ENCODE measurements at regions not wholly inside any gene's neighbourhood (a gene's known extent, or its start where the extent isn't known, plus 50 kb on each side); places are given as distances from the start of the nearest gene placed in this dataset.
"Not testable (repeated sequence)": the region's sequence is repeated elsewhere in the genome, so short reads cannot be mapped to it uniquely, and the experiment has no call there.

DNA sequence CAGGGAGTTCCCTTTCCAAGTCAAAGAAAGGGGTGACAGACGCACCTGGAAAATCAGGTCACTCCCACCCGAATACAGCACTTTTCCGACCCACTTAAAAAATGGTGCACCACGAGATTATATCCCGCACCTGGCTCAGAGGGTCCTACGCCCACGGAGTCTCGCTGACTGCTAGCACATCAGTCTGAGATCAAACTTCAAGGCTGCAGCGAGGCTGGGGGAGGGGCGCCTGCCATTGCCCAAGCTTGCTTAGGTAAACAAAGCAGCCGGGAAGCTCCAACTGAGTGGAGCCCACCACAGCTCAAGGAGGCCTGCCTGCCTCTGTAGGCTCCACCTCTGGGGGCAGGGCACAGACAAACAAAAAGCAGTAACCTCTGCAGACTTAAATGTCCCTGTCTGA is 277.8 kb upstream of the ARHGAP42 start:
- in situ Hi-C loops (cut with HindIII; ENCODE audit: low pct_unique_long_range_greater_than_20kb, low sequenced_read_pairs); DNase-seq (ENCODE audit: low read depth, low spot score): not testable (repeated sequence)

DNA sequence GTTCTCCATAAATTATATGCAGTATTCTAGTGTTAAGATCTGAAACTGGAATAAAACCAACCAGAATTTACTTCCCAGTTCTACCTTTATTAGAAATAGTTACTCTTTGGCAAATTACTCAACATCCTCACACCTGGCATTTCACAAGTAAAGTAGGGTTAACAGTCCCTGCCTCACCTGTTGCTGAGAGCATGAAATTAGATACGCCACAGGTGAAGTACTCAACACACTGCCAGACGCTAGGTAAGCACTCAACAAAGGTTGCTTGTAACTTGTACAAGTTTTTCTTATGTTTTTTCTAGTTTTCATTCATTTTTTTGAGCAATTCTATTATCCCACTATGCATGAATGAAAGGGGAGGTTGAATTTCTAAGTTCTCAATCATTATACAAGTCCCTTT is 267.6 kb upstream of the ARHGAP42 start:
- no peak for DNase-seq (ENCODE audit: low read depth, low spot score)
- in situ Hi-C loops (cut with HindIII; ENCODE audit: low pct_unique_long_range_greater_than_20kb, low sequenced_read_pairs) = no loop called here

DNA sequence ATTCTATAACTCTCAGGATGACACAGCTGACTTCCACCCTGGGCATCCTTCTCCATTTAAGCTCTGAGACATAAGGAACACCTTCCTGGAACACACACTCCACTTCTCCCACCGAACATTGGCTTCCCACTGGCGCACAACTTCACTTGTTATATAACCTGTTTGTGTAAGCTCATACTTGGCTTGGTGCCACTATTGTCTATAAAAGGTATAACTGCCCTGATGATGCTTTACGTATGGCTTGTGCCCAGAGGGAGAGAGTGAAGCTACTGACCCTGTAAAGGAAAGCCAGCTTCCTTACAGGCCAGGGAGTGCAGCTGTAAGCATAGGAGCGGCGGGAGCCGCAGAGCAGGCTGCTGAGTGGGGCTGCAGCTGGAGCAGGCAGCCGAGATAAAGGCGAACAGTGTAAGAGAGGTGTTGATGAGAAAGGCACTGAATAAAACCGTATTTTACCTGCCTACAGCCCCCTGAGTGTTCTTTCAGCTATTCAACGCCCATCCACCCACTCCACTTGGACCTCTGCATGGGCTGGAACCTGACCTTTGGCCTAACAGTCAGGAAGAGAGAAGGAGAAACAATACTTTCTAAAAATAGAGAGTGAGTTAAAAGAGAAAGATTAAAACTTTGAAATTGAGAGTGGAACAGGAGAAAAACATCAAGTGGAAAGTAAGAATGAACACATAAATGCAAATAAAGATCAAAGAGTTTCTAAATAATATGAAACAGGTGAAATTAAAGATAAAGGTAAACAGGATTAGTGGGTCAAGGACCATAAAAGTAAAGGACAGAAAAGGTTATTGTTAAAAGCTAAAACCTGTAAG is 252.1 kb upstream of the ARHGAP42 start:
- DNase-seq (ENCODE audit: low read depth, low spot score) = no peak
- in situ Hi-C loops (cut with HindIII; ENCODE audit: low pct_unique_long_range_greater_than_20kb, low sequenced_read_pairs) = no loop called here

DNA sequence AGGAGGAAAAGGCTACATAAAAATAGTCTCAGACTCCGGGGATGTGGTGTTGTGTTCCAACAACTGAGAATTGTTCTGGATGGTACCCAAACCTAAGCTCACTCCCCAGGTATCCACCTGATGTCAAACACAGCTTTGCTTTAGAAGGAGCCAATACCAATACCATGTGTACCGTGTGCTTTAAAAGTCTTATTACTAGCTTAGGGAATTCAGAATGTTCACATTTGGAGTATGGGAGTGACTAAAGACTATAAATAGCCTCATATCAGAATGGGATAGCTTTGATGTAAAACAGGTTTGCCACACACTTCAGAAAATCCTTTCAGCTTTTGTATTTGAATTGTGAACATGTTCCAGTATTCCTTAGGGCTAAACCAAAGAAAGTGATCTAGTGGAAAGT is 248.7 kb upstream of the ARHGAP42 start:
- in situ Hi-C loops (cut with HindIII; ENCODE audit: low pct_unique_long_range_greater_than_20kb, low sequenced_read_pairs) = no loop called here
- DNase-seq (ENCODE audit: low read depth, low spot score) = no peak

DNA sequence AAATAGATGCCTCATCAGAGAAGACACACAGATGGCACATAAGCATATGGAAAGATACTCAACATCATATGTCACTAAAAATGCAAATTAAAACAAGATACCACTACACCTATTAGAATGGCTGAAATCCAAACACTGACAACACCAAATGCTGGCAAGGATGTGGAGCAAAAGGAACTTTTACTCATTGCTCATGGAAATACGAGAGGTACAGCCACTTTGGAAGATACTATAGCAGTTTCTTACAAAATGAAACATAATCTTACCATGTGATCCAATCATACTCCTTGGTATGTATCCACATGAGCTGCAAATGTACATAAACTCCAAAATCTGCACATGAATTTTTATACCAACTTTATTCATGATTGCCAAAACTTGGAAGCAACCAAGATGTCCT is 246.0 kb upstream of the ARHGAP42 start:
- in situ Hi-C loops (cut with HindIII; ENCODE audit: low pct_unique_long_range_greater_than_20kb, low sequenced_read_pairs) = no loop called here
- no peak for DNase-seq (ENCODE audit: low read depth, low spot score)

DNA sequence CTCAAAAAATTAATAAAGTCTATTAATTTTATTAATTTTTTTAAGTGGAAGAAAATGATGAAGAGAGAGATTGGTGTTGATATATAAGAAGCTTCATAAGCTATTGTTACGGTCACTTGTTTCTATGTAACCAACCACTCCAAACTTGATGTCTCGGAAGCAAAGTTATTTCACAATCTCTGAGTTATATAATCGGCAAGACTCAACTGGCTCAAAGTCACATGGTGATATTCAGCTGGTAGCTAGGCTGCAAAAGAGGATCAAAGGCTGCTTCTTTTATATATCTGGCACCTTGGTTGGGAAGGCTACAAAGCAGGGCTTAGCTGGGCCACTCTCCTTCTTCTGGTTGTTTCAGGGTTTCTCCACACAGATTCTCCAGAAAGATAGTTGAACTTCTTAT is 245.1 kb upstream of the ARHGAP42 start:
- in situ Hi-C loops (cut with HindIII; ENCODE audit: low pct_unique_long_range_greater_than_20kb, low sequenced_read_pairs) = no loop called here

DNA sequence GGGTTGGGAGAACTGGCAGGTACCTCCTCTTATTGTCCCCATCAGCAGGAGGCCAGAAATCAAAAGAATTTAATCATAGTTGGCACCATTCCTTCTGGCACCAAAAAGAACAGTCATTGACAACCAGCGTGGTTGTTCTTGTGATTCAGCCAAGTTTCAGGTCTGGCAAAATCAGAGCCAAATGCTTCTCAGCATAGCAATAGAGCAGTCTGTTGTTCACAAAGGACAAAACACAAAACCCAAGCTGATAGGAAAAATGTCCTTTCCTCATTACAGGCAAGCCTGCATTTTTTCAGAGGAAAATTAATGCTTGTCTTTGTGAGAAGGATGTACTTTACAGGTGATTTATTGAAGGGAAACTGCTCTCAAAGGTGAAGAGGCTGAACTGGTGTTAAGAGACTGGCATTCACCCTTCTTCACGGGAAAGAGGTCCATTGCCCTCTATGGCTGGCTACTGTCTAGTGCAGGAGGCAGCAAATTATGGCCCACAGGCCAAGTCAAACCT is 241.8 kb upstream of the ARHGAP42 start:
- in situ Hi-C loops (cut with HindIII; ENCODE audit: low pct_unique_long_range_greater_than_20kb, low sequenced_read_pairs) = no loop called here
- DNase-seq (ENCODE audit: low read depth, low spot score) = peak; percentile 4

More for the DNA sequence above, 245.1 kb upstream of the ARHGAP42 start:
- DNase-seq (ENCODE audit: low read depth, low spot score) = no peak

DNA sequence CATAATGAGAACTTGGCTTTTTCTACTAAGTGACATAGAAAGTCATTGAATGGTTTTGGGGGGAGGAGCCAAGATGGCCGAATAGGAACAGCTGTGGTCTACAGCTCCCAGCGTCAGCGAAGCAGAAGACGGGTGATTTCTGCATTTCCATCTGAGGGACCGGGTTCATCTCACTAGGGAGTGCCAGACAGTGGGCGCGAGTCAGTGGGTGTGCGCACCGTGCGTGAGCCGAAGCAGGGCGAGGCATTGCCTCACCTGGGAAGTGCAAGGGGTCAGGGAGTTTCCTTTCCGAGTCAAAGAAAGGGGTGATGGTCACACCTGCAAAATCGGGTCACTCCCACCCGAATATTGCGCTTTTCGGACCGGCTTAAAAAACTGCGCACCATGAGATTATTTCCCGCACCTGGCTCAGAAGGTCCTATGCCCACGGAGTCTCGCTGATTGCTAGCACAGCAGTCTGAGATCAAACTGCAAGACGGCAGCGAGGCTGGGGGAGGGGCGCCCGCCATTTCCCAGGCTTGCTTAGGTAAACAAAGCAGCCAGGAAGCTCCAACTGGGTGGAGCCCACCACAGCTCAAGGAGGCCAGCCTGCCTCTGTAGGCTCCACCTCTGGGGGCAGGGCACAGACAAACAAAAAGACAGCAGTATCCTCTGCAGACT is 235.2 kb upstream of the ARHGAP42 start:
- in situ Hi-C loops (cut with HindIII; ENCODE audit: low pct_unique_long_range_greater_than_20kb, low sequenced_read_pairs); DNase-seq (ENCODE audit: low read depth, low spot score): not testable (repeated sequence)

DNA sequence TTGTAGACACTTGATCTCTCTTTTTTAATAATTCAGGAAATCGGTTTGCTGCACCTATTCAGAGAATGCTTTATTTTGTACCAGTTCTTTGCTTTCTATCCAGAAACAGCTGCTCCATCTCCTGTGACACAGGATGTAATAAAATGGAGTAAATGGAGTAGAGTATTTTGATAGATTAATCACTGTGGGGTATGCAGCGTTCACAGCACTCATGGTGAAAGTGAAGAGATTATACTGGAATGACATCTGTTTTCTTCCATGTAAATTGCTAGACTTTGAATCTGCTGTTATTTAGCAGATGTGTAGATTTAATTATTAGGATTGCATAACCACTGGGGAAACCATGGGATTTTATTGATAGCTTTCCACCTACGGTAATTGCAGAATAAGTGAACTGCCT is 227.3 kb upstream of the ARHGAP42 start:
- no peak for DNase-seq (ENCODE audit: low read depth, low spot score)
- in situ Hi-C loops (cut with HindIII; ENCODE audit: low pct_unique_long_range_greater_than_20kb, low sequenced_read_pairs) = no loop called here

DNA sequence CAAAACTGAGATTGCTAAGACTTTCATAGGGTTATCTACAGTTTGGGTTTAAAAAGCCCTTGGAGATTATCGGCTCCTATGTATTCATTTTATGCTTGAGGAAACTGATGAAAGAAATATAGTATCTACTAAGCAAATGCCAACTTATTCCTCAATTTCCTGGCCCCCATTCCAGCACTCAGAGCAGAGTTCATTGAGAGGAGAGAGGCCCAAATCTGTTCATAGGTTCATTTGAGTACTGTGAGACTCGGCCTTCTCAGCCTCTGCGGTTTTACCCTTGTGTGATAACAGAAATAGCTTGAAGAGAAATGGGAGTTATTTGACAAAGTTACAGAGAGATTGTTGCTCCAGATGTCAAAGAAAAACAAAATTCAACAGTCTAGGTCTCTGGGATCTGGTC is 226.7 kb upstream of the ARHGAP42 start:
- in situ Hi-C loops (cut with HindIII; ENCODE audit: low pct_unique_long_range_greater_than_20kb, low sequenced_read_pairs) = no loop called here
- DNase-seq (ENCODE audit: low read depth, low spot score) = no peak

DNA sequence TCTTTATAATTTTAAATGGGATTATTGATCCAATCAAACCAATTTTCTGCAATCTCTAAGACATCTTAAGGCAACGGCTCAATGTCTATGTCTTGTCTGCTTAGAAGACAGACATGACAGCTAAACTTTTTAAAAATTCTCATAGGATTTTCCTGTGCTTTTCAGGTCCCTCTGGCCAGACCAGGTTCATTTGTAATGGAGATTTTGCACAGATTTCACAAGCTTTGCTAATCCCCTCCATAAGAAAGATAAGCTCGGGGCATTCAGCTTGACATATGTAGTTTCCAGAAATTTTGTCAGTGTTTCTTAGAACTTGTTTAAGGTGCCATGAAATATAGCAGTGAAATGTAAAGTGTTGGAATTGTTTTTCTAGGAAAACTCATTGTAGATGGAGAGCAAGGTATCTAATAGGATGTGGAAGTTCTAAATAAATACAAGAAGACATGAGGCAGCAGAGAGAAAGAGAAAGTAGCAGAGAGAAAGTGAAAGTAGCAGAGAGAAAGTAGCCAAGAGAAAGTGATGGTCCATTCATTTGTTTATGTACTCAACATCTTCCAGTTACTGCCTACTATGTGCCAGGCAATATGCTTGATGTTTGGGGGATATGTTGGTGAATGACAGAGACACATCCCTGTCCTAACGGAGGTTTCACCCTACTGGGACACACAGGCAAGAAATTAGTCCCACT is 219.1 kb upstream of the ARHGAP42 start:
- in situ Hi-C loops (cut with HindIII; ENCODE audit: low pct_unique_long_range_greater_than_20kb, low sequenced_read_pairs) = no loop called here
- DNase-seq (ENCODE audit: low read depth, low spot score) = no peak

DNA sequence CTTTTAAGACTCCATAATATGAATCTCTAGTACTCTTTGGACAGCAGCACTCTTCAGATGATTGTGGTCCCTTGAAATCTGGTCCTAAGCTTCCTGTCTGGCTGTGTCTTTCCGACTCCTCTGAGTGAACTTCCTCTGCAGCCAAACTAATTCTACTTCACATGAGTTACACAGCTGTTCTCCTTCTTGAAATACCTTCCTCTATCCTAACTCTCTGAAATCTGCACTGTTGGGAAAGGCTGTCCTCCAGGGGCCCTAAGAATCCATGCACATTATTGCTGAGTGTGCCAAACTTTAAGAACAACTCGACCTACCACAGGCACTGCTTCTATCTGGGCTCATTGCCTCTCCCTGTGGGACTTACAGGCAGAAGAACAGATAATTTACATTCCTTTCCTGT is 217.3 kb upstream of the ARHGAP42 start:
- no peak for DNase-seq (ENCODE audit: low read depth, low spot score)
- in situ Hi-C loops (cut with HindIII; ENCODE audit: low pct_unique_long_range_greater_than_20kb, low sequenced_read_pairs) = no loop called here

DNA sequence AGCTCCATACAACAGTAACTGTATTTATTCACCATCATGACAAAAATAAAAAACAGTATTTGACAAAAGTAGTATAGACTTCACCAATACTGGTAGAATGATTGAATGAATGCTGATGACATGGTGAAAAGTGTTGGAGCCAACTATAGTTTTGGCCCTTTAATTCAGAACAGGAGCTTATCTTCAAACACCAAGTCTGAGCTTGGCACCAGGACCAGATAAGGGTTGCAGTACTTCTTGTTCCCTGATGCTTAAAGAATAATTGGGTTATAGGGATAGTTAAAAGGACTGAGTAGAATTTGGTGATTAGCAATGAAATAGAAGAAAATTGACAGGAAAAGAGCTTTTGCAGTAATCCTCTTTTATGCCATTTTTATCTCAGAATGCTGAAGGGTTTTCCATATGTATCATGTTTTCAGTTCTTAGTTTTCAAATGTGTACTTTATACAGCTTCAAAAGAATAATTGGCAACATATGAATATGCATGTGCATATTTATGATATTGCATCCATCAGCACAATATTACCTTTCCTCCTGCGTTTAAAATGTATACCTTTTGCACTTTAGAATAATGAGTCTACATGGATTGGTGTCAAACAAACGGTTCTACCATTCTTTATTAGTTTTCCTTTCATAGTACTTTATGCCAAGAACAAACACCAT is 214.2 kb upstream of the ARHGAP42 start:
- no peak for DNase-seq (ENCODE audit: low read depth, low spot score)
- in situ Hi-C loops (cut with HindIII; ENCODE audit: low pct_unique_long_range_greater_than_20kb, low sequenced_read_pairs) = no loop called here

DNA sequence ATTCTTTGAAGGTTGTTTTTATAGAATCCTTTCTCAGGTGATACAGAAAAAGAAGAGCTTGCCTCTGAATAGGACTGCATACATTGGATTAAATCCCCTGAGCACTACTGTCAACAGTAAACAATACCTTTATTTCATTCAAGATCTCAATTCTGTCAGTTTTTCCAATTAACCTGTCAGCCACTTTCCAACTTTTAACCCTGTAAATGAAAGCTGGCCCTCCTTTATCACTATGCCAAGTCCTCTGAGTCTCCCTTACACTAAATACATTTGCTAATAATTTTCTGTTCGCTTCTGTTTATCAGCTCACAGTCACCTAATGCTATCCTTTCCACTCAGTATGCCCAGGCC is 213.7 kb upstream of the ARHGAP42 start:
- no peak for DNase-seq (ENCODE audit: low read depth, low spot score)
- in situ Hi-C loops (cut with HindIII; ENCODE audit: low pct_unique_long_range_greater_than_20kb, low sequenced_read_pairs) = no loop called here

DNA sequence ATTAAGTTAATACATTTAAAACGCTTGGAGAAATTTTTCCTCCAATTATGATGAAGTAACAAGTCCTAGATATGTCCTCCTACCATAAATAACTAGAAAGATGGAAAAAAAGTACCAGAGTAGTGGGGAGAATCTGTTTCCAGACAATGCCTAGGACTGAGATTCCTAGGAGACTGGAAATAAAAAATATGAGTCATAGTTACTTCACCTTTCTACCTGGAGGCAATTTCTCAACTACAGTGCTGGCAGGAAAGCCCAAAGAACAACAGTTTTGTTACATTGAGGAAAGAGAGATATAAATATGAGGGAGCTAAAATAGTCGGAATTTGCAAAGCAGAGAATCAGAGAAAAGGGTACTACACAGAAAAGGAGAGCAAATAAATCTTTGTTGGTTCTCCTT is 202.1 kb upstream of the ARHGAP42 start:
- DNase-seq (ENCODE audit: low read depth, low spot score) = no peak
- in situ Hi-C loops (cut with HindIII; ENCODE audit: low pct_unique_long_range_greater_than_20kb, low sequenced_read_pairs) = no loop called here

DNA sequence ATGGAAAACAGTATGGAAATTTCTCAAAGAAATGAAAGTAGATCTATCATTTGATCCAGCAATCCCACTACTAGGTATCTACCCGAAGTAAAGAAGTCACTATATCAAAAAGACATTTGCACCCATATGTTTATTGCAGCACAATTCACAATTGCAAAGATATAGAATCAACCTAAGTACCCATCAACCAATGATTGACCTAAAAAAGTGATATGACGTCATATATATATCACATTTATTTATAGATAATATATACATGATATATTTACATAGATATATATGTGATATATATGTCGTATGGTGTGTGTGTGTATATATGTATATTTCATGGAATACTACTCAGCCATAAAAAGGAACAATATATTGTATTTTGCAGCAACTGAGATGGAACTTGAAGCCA is 188.3 kb upstream of the ARHGAP42 start:
- in situ Hi-C loops (cut with HindIII; ENCODE audit: low pct_unique_long_range_greater_than_20kb, low sequenced_read_pairs) = no loop called here
- no peak for DNase-seq (ENCODE audit: low read depth, low spot score)

DNA sequence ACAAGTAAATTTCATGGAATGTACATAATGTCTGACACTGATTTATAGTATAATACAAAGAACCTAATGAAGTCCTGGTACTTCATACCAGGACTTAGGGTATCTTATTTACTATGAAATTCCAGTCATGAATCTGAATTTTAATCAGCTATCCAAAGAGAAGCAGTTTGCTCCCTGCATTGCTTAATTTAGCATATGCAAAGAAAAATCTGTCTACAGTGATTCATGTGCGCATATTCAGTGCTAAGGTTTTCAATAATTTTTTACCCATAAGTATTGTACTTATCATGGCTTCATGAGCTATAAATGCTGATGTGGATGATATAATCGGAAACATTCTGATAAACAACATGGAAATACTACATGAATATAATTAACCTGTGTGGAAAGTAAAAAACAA is 185.6 kb upstream of the ARHGAP42 start:
- no peak for DNase-seq (ENCODE audit: low read depth, low spot score)
- in situ Hi-C loops (cut with HindIII; ENCODE audit: low pct_unique_long_range_greater_than_20kb, low sequenced_read_pairs) = no loop called here

DNA sequence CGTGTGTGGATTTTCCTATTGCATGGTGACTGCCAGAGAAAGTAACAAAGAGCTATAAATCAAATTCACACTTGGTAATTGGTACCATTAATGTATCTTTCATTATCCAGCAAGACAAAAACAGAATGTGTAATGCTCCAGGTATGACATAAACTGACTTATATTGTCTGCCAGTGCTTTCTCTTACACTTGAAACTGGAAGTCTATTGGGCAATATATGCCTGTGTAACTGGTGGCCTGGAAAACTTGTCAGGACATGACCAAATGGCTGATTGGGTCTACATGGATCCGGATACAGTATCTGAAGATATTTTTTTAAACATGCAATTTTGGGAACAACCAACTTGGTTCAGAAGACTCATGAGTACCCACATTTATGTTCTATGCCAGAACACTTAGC is 174.6 kb upstream of the ARHGAP42 start:
- in situ Hi-C loops (cut with HindIII; ENCODE audit: low pct_unique_long_range_greater_than_20kb, low sequenced_read_pairs) = no loop called here
- DNase-seq (ENCODE audit: low read depth, low spot score) = no peak
